GM12878 (cell line): ENCODE measurements at regions not wholly inside any gene's neighbourhood (a gene's known extent, or its start where the extent isn't known, plus 50 kb on each side); places are given as distances from the start of the nearest gene placed in this dataset.

Experiments used
- ATAC-seq: fragments of 200-7000 bp; cut with Tn5 transposase; 3 replicates; pipeline ENCODE4 v1.9.1; 2020; ENCODE audit warnings: mild to moderate bottlenecking, moderate library complexity
- BruUV-seq: library from RNA; stranded (reverse); fragments of 400-500 nt; replicated peaks from 2 replicates; lab custom pipeline; 2021; lab: Mats Ljungman, UMichigan
- CTCF ChIA-PET: fragments of 300-600 bp; sonication (Branson Sonifier 250); formaldehyde crosslinking; extraction: SDS; loops from one replicate; lab custom pipeline; 2021; ENCODE audit warnings: inconsistent platforms; lab: Yijun Ruan, JAX
- POLR2A ChIA-PET: fragments of 350-600 bp; formaldehyde crosslinking; extraction: SDS; loops from one replicate; lab custom pipeline; 2021; ENCODE audit warnings: inconsistent platforms; lab: Charles Lee
- RAD21 ChIA-PET: fragments of 300-600 bp; sonication (Branson Sonifier 250); formaldehyde crosslinking; loops from one replicate; lab custom pipeline; 2023; ENCODE audit warnings: antibody characterized with exemption; ENCODE audit not compliant: unreplicated experiment; lab: Charles Lee
- SMC1A ChIA-PET: fragments of 300-600 bp; sonication (Branson Sonifier 250); formaldehyde crosslinking; loops from one replicate; lab custom pipeline; 2023; ENCODE audit not compliant: unreplicated experiment, uncharacterized antibody; lab: Charles Lee
- DNase-seq: peaks from one replicate; pipeline ENCODE4 v3.0.0-alpha.2; 2011; ENCODE audit warnings: low read depth, low spot score
- FAIRE-seq: peaks from 3 replicates; lab custom pipeline; 2011; peaks lifted over from hg19 to GRCh38; lab: Jason Lieb, UNC
- H2AFZ ChIP-seq: 2 replicates; pipeline ENCODE4 v1.6.0; 2011; ENCODE audit warnings: low read depth, low read length, control low read depth; ENCODE audit not compliant: control insufficient read depth
- H3K27ac ChIP-seq: 2 replicates; pipeline ENCODE4 v1.5.1; 2011; ENCODE audit warnings: control low read depth; ENCODE audit not compliant: control insufficient read depth, insufficient read depth
- H3K27me3 ChIP-seq, 2 experiments: replicated peaks in 1 of 2; 2 replicates each; pipeline versions ENCODE4 v1.6.0 to v1.6.1; 2011; ENCODE audit warnings: low read length in 1 of 2; ENCODE audit not compliant: control insufficient read depth in 2 of 2, insufficient read depth in 2 of 2
- H3K36me3 ChIP-seq, 2 experiments: 2 replicates each; pipeline ENCODE4 v1.5.1; 2011; ENCODE audit warnings: low read length in 1 of 2; ENCODE audit not compliant: control insufficient read depth in 2 of 2, insufficient read depth in 2 of 2
- H3K4me1 ChIP-seq: 2 replicates; pipeline ENCODE4 v1.6.1; 2011; ENCODE audit warnings: mild to moderate bottlenecking, low read length, moderate library complexity, mixed read lengths; ENCODE audit not compliant: control insufficient read depth, insufficient read depth
- H3K4me2 ChIP-seq: 2 replicates; pipeline ENCODE4 v1.6.0; 2011; ENCODE audit warnings: control low read depth; ENCODE audit not compliant: control insufficient read depth, insufficient read depth
- H3K4me3 ChIP-seq: fragments of 200-600 bp; sonication (generic); 2 replicates; pipeline ENCODE4 v1.5.1; 2016
- H3K79me2 ChIP-seq: 2 replicates; pipeline ENCODE4 v1.6.0; 2011; ENCODE audit warnings: low read length; ENCODE audit not compliant: control insufficient read depth, insufficient read depth
- H3K9ac ChIP-seq: 2 replicates; pipeline ENCODE4 v1.8.0; 2011; ENCODE audit warnings: low read length, control low read depth, mixed read lengths; ENCODE audit not compliant: control insufficient read depth, insufficient read depth
- H3K9me3 ChIP-seq: replicated peaks from 3 replicates; pipeline ENCODE4 v1.5.1; 2011; ENCODE audit warnings: mild to moderate bottlenecking, low read length; ENCODE audit not compliant: control insufficient read depth, insufficient read depth
- H4K20me1 ChIP-seq: 2 replicates; pipeline ENCODE4 v1.6.0; 2011; ENCODE audit not compliant: control insufficient read depth, insufficient read depth
- ASH2L ChIP-seq: fragments of 300-600, 200-600 bp; sonication (generic); IDR thresholded peaks from 2 replicates; pipeline ENCODE4 v1.6.1; 2017; ENCODE audit warnings: low read depth, mild to moderate bottlenecking, borderline replicate concordance
- EGR1 ChIP-seq, 2 experiments: IDR thresholded peaks; 1 replicate in 1 of 2; 2 replicates in 1 of 2; pipeline ENCODE4 v1.6.1; 2011 to 2012; ENCODE audit warnings: low read depth in 2 of 2, low read length in 2 of 2, borderline replicate concordance in 1 of 2, mild to moderate bottlenecking in 1 of 2, moderate library complexity in 1 of 2
- GABPA ChIP-seq: IDR thresholded peaks from 2 replicates; pipeline ENCODE4 v1.6.1; 2014; ENCODE audit warnings: antibody characterized with exemption, low read depth, mild to moderate bottlenecking, inconsistent platforms
- MEF2B ChIP-seq: fragments of 450-650 bp; IDR thresholded peaks from 2 replicates; pipeline ENCODE4 v1.6.1; 2018; ENCODE audit warnings: mild to moderate bottlenecking, moderate library complexity; ENCODE audit not compliant: partially characterized antibody, poor library complexity, severe bottlenecking
- MYC ChIP-seq: IDR thresholded peaks from 2 replicates; pipeline ENCODE4 v1.6.1; 2011; ENCODE audit warnings: mild to moderate bottlenecking, low read length, moderate library complexity, inconsistent platforms; ENCODE audit not compliant: insufficient read depth, insufficient replicate concordance, insufficient read length, severe bottlenecking
- NFYB ChIP-seq: IDR thresholded peaks from 2 replicates; pipeline ENCODE4 v1.6.1; 2011; ENCODE audit warnings: low read depth, mild to moderate bottlenecking, low read length, improper control_type of control experiment, moderate library complexity; ENCODE audit not compliant: insufficient read depth
- PML ChIP-seq: IDR thresholded peaks from 2 replicates; pipeline ENCODE4 v1.6.1; 2012; ENCODE audit warnings: low read length, inconsistent platforms
- RAD51 ChIP-seq: fragments of 450-650 bp; IDR thresholded peaks from 2 replicates; pipeline ENCODE4 v1.6.1; 2016; ENCODE audit warnings: moderate library complexity, mild to moderate bottlenecking, inconsistent platforms
- RCOR1 ChIP-seq: conservative IDR thresholded peaks from 2 replicates; pipeline ENCODE4 v1.6.1; 2012; ENCODE audit warnings: low read depth, low read length, improper control_type of control experiment
- SMARCA5 ChIP-seq: fragments of 450-650 bp; IDR thresholded peaks from 2 replicates; pipeline ENCODE4 v1.6.1; 2017; ENCODE audit warnings: mild to moderate bottlenecking
- STAT3 ChIP-seq: IDR thresholded peaks from 2 replicates; pipeline ENCODE4 v1.6.1; 2011; ENCODE audit warnings: low read depth, low read length, improper control_type of control experiment
- SUPT20H ChIP-seq: IDR thresholded peaks from 2 replicates; pipeline ENCODE4 v1.6.1; 2011; ENCODE audit warnings: low read depth, mild to moderate bottlenecking, low read length, moderate library complexity, borderline replicate concordance; ENCODE audit not compliant: control insufficient read depth
- WRNIP1 ChIP-seq: IDR thresholded peaks from 2 replicates; pipeline ENCODE4 v1.6.1; 2011; ENCODE audit warnings: low read depth, low read length, improper control_type of control experiment, borderline replicate concordance
- WGBS: methylation state at CpG from one replicate; pipeline ENCODE4 v1.1.6; 2016; ENCODE audit warnings: low lambda C conversion rate; ENCODE audit not compliant: insufficient replicate concordance, insufficient coverage; ENCODE audit errors: missing lambda C conversion rate; 5-methylcytosine and 5-hydroxymethylcytosine counted together
- in situ Hi-C: fragments of 300-500 bp; cut with MboI; formaldehyde crosslinking; loops from 9 replicates; pipeline ENCODE4 v1.14.3; 2018; ENCODE audit warnings: mixed read lengths
- intact Hi-C: fragments of 100-400 bp; cut with micrococcal nuclease; formaldehyde crosslinking; loops from one replicate; pipeline ENCODE4 v1.14.2; 2022; ENCODE audit not compliant: unreplicated experiment
- TF ChIP-seq, protein P1 (sequence below): IDR thresholded peaks from 2 replicates; pipeline ENCODE4 v1.6.1; 2012; ENCODE audit warnings: low read depth, low read length, improper control_type of control experiment
- TF ChIP-seq, protein P2 (sequence below): fragments of 450-650 bp; IDR thresholded peaks from 2 replicates; pipeline ENCODE4 v1.6.1; 2017; ENCODE audit warnings: borderline replicate concordance
- TF ChIP-seq, protein P3 (sequence below): IDR thresholded peaks from 2 replicates; pipeline ENCODE4 v1.6.1; 2011; ENCODE audit warnings: borderline replicate concordance, low read depth, mild to moderate bottlenecking, moderate library complexity, low read length; ENCODE audit not compliant: insufficient read depth, poor library complexity, severe bottlenecking
- TF ChIP-seq, protein P4 (sequence below): fragments of 450-650 bp; formaldehyde crosslinking; IDR thresholded peaks from 2 replicates; pipeline ENCODE4 v1.5.0; 2022; ENCODE audit warnings: mild to moderate bottlenecking, missing genetic modification characterization

DNA sequence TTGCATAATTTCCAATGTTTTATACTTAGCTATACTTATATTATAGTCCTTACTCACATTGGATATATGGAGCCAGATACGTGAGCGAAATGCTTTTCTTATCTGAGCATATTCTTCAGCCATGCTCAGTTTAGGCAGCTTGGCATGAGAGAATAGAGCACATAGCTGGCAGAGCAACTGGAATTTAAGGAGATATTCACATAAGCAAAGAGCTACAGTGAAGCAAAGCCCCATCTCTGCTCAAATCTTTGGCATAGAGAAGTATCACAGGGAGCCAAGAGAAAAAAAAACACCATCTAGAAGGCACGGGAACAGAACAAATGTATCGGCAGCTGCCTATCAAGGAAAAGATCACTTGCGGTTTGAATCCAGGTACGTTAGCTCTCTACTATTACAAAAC, 734.2 kb upstream of the KIF2B start:
- Histone ChIP-seq H3K9ac (no peak overlapping the region), H2AFZ (no peak overlapping the region), H3K4me1 (no peaks in the 10 kb centered on the region), H3K36me3 (no peaks in the 10 kb centered on the region)
- no peak for FAIRE-seq
- RAD21 ChIA-PET, result no interaction called here
- POLR2A ChIA-PET, result no interaction called here
- WGBS, result 48% methylated on average over 6 of the region's 6 CpGs
- SMC1A ChIA-PET, result no interaction called here
- TF ChIP-seq, protein P1, sequence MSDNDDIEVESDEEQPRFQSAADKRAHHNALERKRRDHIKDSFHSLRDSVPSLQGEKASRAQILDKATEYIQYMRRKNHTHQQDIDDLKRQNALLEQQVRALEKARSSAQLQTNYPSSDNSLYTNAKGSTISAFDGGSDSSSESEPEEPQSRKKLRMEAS, result no peak
- TF ChIP-seq RAD51 (no peak), PML (no peak), MYC (no peak), RCOR1 (no peak), ASH2L (no peak), SUPT20H (no peak), EGR1 (IDR thresholded peaks at IDR 0.05; ENCODE audit: borderline replicate concordance in 1 of 2, low read depth in 2 of 2, low read length in 2 of 2) (no peak), MEF2B (no peak), GABPA (no peak), SMARCA5 (no peak), STAT3 (no peak), NFYB (no peak), WRNIP1 (no peak)
- TF ChIP-seq, protein P2, sequence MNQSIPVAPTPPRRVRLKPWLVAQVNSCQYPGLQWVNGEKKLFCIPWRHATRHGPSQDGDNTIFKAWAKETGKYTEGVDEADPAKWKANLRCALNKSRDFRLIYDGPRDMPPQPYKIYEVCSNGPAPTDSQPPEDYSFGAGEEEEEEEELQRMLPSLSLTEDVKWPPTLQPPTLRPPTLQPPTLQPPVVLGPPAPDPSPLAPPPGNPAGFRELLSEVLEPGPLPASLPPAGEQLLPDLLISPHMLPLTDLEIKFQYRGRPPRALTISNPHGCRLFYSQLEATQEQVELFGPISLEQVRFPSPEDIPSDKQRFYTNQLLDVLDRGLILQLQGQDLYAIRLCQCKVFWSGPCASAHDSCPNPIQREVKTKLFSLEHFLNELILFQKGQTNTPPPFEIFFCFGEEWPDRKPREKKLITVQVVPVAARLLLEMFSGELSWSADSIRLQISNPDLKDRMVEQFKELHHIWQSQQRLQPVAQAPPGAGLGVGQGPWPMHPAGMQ, result no peak
- TF ChIP-seq, protein P3, sequence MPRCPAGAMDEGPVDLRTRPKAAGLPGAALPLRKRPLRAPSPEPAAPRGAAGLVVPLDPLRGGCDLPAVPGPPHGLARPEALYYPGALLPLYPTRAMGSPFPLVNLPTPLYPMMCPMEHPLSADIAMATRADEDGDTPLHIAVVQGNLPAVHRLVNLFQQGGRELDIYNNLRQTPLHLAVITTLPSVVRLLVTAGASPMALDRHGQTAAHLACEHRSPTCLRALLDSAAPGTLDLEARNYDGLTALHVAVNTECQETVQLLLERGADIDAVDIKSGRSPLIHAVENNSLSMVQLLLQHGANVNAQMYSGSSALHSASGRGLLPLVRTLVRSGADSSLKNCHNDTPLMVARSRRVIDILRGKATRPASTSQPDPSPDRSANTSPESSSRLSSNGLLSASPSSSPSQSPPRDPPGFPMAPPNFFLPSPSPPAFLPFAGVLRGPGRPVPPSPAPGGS, result no peak
- TF ChIP-seq, protein P4, sequence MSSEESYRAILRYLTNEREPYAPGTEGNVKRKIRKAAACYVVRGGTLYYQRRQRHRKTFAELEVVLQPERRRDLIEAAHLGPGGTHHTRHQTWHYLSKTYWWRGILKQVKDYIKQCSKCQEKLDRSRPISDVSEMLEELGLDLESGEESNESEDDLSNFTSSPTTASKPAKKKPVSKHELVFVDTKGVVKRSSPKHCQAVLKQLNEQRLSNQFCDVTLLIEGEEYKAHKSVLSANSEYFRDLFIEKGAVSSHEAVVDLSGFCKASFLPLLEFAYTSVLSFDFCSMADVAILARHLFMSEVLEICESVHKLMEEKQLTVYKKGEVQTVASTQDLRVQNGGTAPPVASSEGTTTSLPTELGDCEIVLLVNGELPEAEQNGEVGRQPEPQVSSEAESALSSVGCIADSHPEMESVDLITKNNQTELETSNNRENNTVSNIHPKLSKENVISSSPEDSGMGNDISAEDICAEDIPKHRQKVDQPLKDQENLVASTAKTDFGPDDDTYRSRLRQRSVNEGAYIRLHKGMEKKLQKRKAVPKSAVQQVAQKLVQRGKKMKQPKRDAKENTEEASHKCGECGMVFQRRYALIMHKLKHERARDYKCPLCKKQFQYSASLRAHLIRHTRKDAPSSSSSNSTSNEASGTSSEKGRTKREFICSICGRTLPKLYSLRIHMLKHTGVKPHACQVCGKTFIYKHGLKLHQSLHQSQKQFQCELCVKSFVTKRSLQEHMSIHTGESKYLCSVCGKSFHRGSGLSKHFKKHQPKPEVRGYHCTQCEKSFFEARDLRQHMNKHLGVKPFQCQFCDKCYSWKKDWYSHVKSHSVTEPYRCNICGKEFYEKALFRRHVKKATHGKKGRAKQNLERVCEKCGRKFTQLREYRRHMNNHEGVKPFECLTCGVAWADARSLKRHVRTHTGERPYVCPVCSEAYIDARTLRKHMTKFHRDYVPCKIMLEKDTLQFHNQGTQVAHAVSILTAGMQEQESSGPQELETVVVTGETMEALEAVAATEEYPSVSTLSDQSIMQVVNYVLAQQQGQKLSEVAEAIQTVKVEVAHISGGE (CRISPR knock-in tag), result no peak
- TF ChIP-seq, all 136 proteins: peak for 0
- Histone ChIP-seq H3K4me3 (no peak overlapping the region), H3K27me3 (no peaks in the 10 kb centered on the region), H3K27ac (no peak overlapping the region), H3K9me3 (no peaks in the 10 kb centered on the region), H4K20me1 (no peaks in the 10 kb centered on the region), H3K4me2 (no peak overlapping the region), H3K79me2 (no peaks in the 10 kb centered on the region)
- CTCF ChIA-PET, result no interaction called here
- DNase-seq (no peak), ATAC-seq (no peak)
- BruUV-seq, result no TSS peak
- in situ Hi-C loops (no loop called here), intact Hi-C loops (no loop called here)
